ENCODE measurements at regions not wholly inside any gene's neighbourhood (a gene's known extent, or its start where the extent isn't known, plus 50 kb on each side); places are given as distances from the start of the nearest gene placed in this dataset.

- TF ChIP-seq CTCF (IDR thresholded peaks at IDR 0.05) (no peak), EZH2 (IDR thresholded peaks at IDR 0.05; ENCODE audit: borderline replicate concordance, insufficient read depth, low read depth, low read length, poor library complexity, severe bottlenecking) (no peak)
- ChIA-PET CTCF (interaction anchor here (1.7 to 5.7 kb wide), 3 partner anchors 13 to 309 kb away, joined by 6 to 51 read pairs (median 8); a partner anchor contains a TSS), POLR2A (interaction anchor here (0.9 to 4.0 kb wide), 15 partner anchors 13 to 309 kb away, joined by 3 to 99 read pairs (median 17); partner anchors contain the start of gene HMGN4)
- Mint-ChIP-seq H3K4me3 (peak overlapping the region; percentile 90), H3K9me3 (ENCODE audit: insufficient read depth) (no peaks in the 10 kb centered on the region), H3K4me1 (peaks cover 32% of the 10 kb centered on the region), H3K27me3 (peaks cover 3% of the 10 kb centered on the region), H3K27ac (peak overlapping the region; percentile 95)
- Histone ChIP-seq H3K9me3 (ENCODE audit: control extremely low read depth in 1 of 3, control insufficient read depth in 2 of 3, insufficient read depth in 1 of 3, low read length in 2 of 3) (peaks cover 2 to 10% (median 2%) of the 10 kb centered on the region in 3 donors), H3K4me1 (ENCODE audit: control insufficient read depth in 2 of 2, insufficient read depth in 2 of 2, low read length in 2 of 2) (peaks cover 17 to 18% of the 10 kb centered on the region in 2 donors), H3K4me2 (replicated peaks; ENCODE audit: low read depth, low read length, poor library complexity, severe bottlenecking) (peak overlapping the region; percentile 95), H4K20me1 (ENCODE audit: control insufficient read depth, insufficient read depth, low read length, poor library complexity, severe bottlenecking) (no peaks in the 10 kb centered on the region), H3K27ac (ENCODE audit: low read length in 2 of 2) (peak overlapping the region; percentile 93 to 97), H3K27me3 (replicated peaks in 1 of 4; ENCODE audit: control extremely low read depth in 1 of 4, control insufficient read depth in 3 of 4, insufficient read depth in 4 of 4, low read length in 3 of 4) (no peaks in the 10 kb centered on the region), H2AFZ (ENCODE audit: insufficient read depth, low read depth, low read length, poor library complexity, severe bottlenecking) (peak overlapping the region; percentile 70), H3K4me3 (ENCODE audit: control extremely low read depth in 1 of 5, extremely low read depth in 1 of 5, insufficient read depth in 1 of 5, low read depth in 2 of 5, low read length in 4 of 5) (peak overlapping the region; percentile 52 to 99 (median 71)), H3K79me2 (ENCODE audit: control insufficient read depth, insufficient read depth, low read length) (peaks cover 21% of the 10 kb centered on the region), H3K36me3 (replicated peaks in 1 of 2; ENCODE audit: control extremely low read depth in 1 of 2, control insufficient read depth in 1 of 2, extremely low read depth in 1 of 2, insufficient read depth in 2 of 2, low read length in 1 of 2) (no peaks in the 10 kb centered on the region), H3K9ac (ENCODE audit: low read length) (peak overlapping the region; percentile 79)
- DNase-seq (peak; percentile 93), ATAC-seq (ENCODE audit: low read depth) (peak; percentile 7)
- 0% methylated on average over 4 of the region's 18 CpGs for WGBS (ENCODE audit: insufficient coverage)
- intact Hi-C loops (cut with micrococcal nuclease) = loop anchor here (1.0 to 10.0 kb wide), 3 partner anchors 26 to 1548 kb away; a partner anchor contains a TSS
Observed at GRCh38 chr6:26286168-26286877, 78.7 kb upstream of the BTN3A2 start.

DNA sequence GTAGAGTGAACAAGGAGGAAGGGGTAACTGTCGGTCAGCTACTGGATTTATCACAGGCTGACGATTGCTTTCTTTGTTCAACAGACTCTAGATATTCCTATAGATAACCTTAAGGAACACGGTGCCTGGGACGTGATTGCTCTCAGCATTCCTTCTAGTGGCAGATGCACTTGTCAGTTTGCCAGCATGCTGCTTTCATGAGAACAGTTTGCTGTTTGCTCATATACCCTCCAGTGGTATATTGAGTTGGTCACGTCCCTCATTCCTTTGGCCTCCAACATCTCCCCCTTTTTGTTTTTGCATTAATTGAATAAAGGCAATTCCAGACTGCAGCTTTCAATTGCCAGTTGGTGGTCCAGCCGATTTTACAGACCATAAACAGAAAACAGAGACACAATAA lies 76.8 kb upstream of the BTN3A2 start:
- intact Hi-C loops (cut with micrococcal nuclease) = loop anchor here (10.0 kb wide), 1 partner anchor 1547 kb away; a partner anchor contains a TSS
- CTCF ChIA-PET = interaction anchor here (0.9 kb wide), 1 partner anchor 839 kb away, joined by 3 read pairs; no protein-coding TSS in a partner anchor
- no peaks in the 10 kb centered on the region for H3K9me3 Mint-ChIP-seq (ENCODE audit: insufficient read depth)
- peaks cover 10 to 12% of the 10 kb centered on the region in 2 donors for H3K4me1 ChIP-seq (ENCODE audit: control insufficient read depth in 2 of 2, insufficient read depth in 2 of 2, low read length in 2 of 2)
- TF ChIP-seq CTCF (IDR thresholded peaks at IDR 0.05) (no peak), EZH2 (IDR thresholded peaks at IDR 0.05; ENCODE audit: borderline replicate concordance, insufficient read depth, low read depth, low read length, poor library complexity, severe bottlenecking) (no peak)
- H3K27me3 Mint-ChIP-seq = peaks cover 6% of the 10 kb centered on the region
- H3K4me1 Mint-ChIP-seq = peaks cover 19% of the 10 kb centered on the region
- POLR2A ChIA-PET = no interaction called here
- no peak for DNase-seq
- WGBS (ENCODE audit: insufficient coverage) = 92% methylated on average over 2 of the region's 6 CpGs
- H2AFZ ChIP-seq (ENCODE audit: insufficient read depth, low read depth, low read length, poor library complexity, severe bottlenecking) = no peak overlapping the region
- no peak overlapping the region for H3K4me3 ChIP-seq (ENCODE audit: control extremely low read depth in 1 of 5, extremely low read depth in 1 of 5, insufficient read depth in 1 of 5, low read depth in 2 of 5, low read length in 4 of 5)
- no peak overlapping the region for H3K9ac ChIP-seq (ENCODE audit: low read length)
- peaks cover 2 to 10% (median 2%) of the 10 kb centered on the region in 3 donors for H3K9me3 ChIP-seq (ENCODE audit: control extremely low read depth in 1 of 3, control insufficient read depth in 2 of 3, insufficient read depth in 1 of 3, low read length in 2 of 3)
- no peak overlapping the region for H3K4me2 ChIP-seq (replicated peaks; ENCODE audit: low read depth, low read length, poor library complexity, severe bottlenecking)
- H3K27me3 ChIP-seq (replicated peaks in 1 of 4; ENCODE audit: control extremely low read depth in 1 of 4, control insufficient read depth in 3 of 4, insufficient read depth in 4 of 4, low read length in 3 of 4) = no peaks in the 10 kb centered on the region
- ATAC-seq (ENCODE audit: low read depth) = no peak
- H3K4me3 Mint-ChIP-seq = no peak overlapping the region
- no peak overlapping the region for H3K27ac ChIP-seq (ENCODE audit: low read length in 2 of 2)
- H3K27ac Mint-ChIP-seq = no peak overlapping the region
- H3K79me2 ChIP-seq (ENCODE audit: control insufficient read depth, insufficient read depth, low read length) = peaks cover 10% of the 10 kb centered on the region
- H4K20me1 ChIP-seq (ENCODE audit: control insufficient read depth, insufficient read depth, low read length, poor library complexity, severe bottlenecking) = no peaks in the 10 kb centered on the region
- no peaks in the 10 kb centered on the region for H3K36me3 ChIP-seq (replicated peaks in 1 of 2; ENCODE audit: control extremely low read depth in 1 of 2, control insufficient read depth in 1 of 2, extremely low read depth in 1 of 2, insufficient read depth in 2 of 2, low read length in 1 of 2)

Data from B cell (primary cell).